Astrocyte (in vitro differentiated cells and primary cell): ENCODE measurements at regions not wholly inside any gene's neighbourhood (a gene's known extent, or its start where the extent isn't known, plus 50 kb on each side); places are given as distances from the start of the nearest gene placed in this dataset.

Experiments
- DNase-seq: peaks from one replicate; pipeline ENCODE4 v3.0.0-alpha.2; 2010; ENCODE audit warnings: low read depth
- FAIRE-seq: peaks from 2 replicates; lab custom pipeline; 2011; peaks lifted over from hg19 to GRCh38; lab: Jason Lieb, UNC
- H2AFZ ChIP-seq: 2 replicates; pipeline ENCODE4 v1.6.0; 2012; ENCODE audit warnings: low read depth, low read length, inconsistent platforms
- H3K27ac ChIP-seq: 2 replicates; pipeline ENCODE4 v1.5.1; 2011; ENCODE audit warnings: low read depth, low read length, inconsistent platforms
- H3K27me3 ChIP-seq: 2 replicates; pipeline ENCODE4 v1.6.0; 2011; ENCODE audit warnings: low read length, inconsistent platforms; ENCODE audit not compliant: insufficient read depth
- H3K36me3 ChIP-seq: 2 replicates; pipeline ENCODE4 v1.5.1; 2011; ENCODE audit warnings: low read length, inconsistent platforms; ENCODE audit not compliant: insufficient read depth
- H3K4me1 ChIP-seq: 2 replicates; pipeline ENCODE4 v1.5.1; 2011; ENCODE audit warnings: low read length, inconsistent platforms; ENCODE audit not compliant: insufficient read depth
- H3K4me2 ChIP-seq: 2 replicates; pipeline ENCODE4 v1.6.0; 2012; ENCODE audit warnings: low read length, inconsistent platforms
- H3K4me3 ChIP-seq: 2 replicates; pipeline ENCODE4 v1.5.1; 2011; ENCODE audit warnings: low read depth, mild to moderate bottlenecking, low read length, inconsistent platforms; ENCODE audit not compliant: insufficient read depth
- H3K79me2 ChIP-seq: 2 replicates; pipeline ENCODE4 v1.6.0; 2012; ENCODE audit warnings: mild to moderate bottlenecking, low read length, inconsistent platforms; ENCODE audit not compliant: insufficient read depth
- H3K9ac ChIP-seq: 2 replicates; pipeline ENCODE4 v1.6.0; 2012; ENCODE audit warnings: mild to moderate bottlenecking, low read length, inconsistent platforms
- H3K9me3 ChIP-seq: 2 replicates; pipeline ENCODE4 v1.5.1; 2012; ENCODE audit warnings: low read depth, mild to moderate bottlenecking, low read length, inconsistent platforms; ENCODE audit not compliant: insufficient read depth
- H4K20me1 ChIP-seq: 2 replicates; pipeline ENCODE4 v1.6.0; 2012; ENCODE audit warnings: low read length, inconsistent platforms; ENCODE audit not compliant: insufficient read depth
- H3K27ac Mint-ChIP-seq: one replicate; pipeline ENCODE4 v1.8.0; 2021; ENCODE audit warnings: mild to moderate bottlenecking, mixed read lengths; ENCODE audit not compliant: unreplicated experiment
- H3K27me3 Mint-ChIP-seq: one replicate; pipeline ENCODE4 v1.8.0; 2021; ENCODE audit warnings: low read depth, mixed read lengths; ENCODE audit not compliant: unreplicated experiment
- H3K36me3 Mint-ChIP-seq: one replicate; pipeline ENCODE4 v1.8.0; 2021; ENCODE audit warnings: low read depth, mixed read lengths; ENCODE audit not compliant: unreplicated experiment
- H3K4me1 Mint-ChIP-seq: one replicate; pipeline ENCODE4 v1.8.0; 2021; ENCODE audit warnings: low read depth, mixed read lengths; ENCODE audit not compliant: unreplicated experiment
- H3K4me3 Mint-ChIP-seq: one replicate; pipeline ENCODE4 v1.8.0; 2021; ENCODE audit warnings: mild to moderate bottlenecking, moderate library complexity, mixed read lengths; ENCODE audit not compliant: unreplicated experiment
- H3K9me3 Mint-ChIP-seq: one replicate; pipeline ENCODE4 v1.8.0; 2021; ENCODE audit warnings: mild to moderate bottlenecking, mixed read lengths; ENCODE audit not compliant: unreplicated experiment
- CTCF ChIP-seq: IDR thresholded peaks from 2 replicates; pipeline ENCODE4 v1.5.1; 2011; ENCODE audit warnings: low read depth, mild to moderate bottlenecking, inconsistent platforms, low read length, moderate library complexity; ENCODE audit not compliant: insufficient read depth
- EZH2 ChIP-seq: IDR thresholded peaks from 2 replicates; pipeline ENCODE4 v1.6.1; 2012; ENCODE audit warnings: mild to moderate bottlenecking, low read length, inconsistent platforms; ENCODE audit not compliant: insufficient read depth

GRCh38 chr2:76019128-76019527 is 308.4 kb upstream of the GCFC2 start:
- H3K9me3 ChIP-seq = no peaks in the 10 kb centered on the region
- Mint-ChIP-seq H3K4me1 (peaks cover 2% of the 10 kb centered on the region), H3K27ac (no peak overlapping the region), H3K4me3 (no peak overlapping the region), H3K36me3 (no peaks in the 10 kb centered on the region), H3K9me3 (no peaks in the 10 kb centered on the region), H3K27me3 (no peaks in the 10 kb centered on the region)
- no peak overlapping the region for H3K4me3 ChIP-seq
- DNase-seq = no peak
- no peaks in the 10 kb centered on the region for H3K79me2 ChIP-seq
- H2AFZ ChIP-seq = no peak overlapping the region
- H3K9ac ChIP-seq = no peak overlapping the region
- no peaks in the 10 kb centered on the region for H3K4me1 ChIP-seq
- H3K4me2 ChIP-seq = no peak overlapping the region
- no peak overlapping the region for H3K27ac ChIP-seq
- no peaks in the 10 kb centered on the region for H3K27me3 ChIP-seq
- H3K36me3 ChIP-seq = no peaks in the 10 kb centered on the region
- FAIRE-seq = no peak
- TF ChIP-seq CTCF (no peak), EZH2 (no peak)
- no peaks in the 10 kb centered on the region for H4K20me1 ChIP-seq

GRCh38 chr2:76009484-76009883 is 298.8 kb upstream of the GCFC2 start:
- no peak for FAIRE-seq
- H4K20me1 ChIP-seq = no peaks in the 10 kb centered on the region
- Mint-ChIP-seq H3K36me3 (no peaks in the 10 kb centered on the region), H3K27me3 (no peaks in the 10 kb centered on the region), H3K4me1 (peaks cover 6% of the 10 kb centered on the region), H3K9me3 (no peaks in the 10 kb centered on the region), H3K4me3 (no peak overlapping the region), H3K27ac (no peak overlapping the region)
- no peaks in the 10 kb centered on the region for H3K9me3 ChIP-seq
- DNase-seq = no peak
- H3K27ac ChIP-seq = no peak overlapping the region
- no peak overlapping the region for H3K4me2 ChIP-seq
- TF ChIP-seq EZH2 (no peak), CTCF (no peak)
- no peak overlapping the region for H3K9ac ChIP-seq
- H3K36me3 ChIP-seq = no peaks in the 10 kb centered on the region
- H2AFZ ChIP-seq = no peak overlapping the region
- H3K79me2 ChIP-seq = no peaks in the 10 kb centered on the region
- H3K4me1 ChIP-seq = no peaks in the 10 kb centered on the region
- H3K4me3 ChIP-seq = no peak overlapping the region
- no peaks in the 10 kb centered on the region for H3K27me3 ChIP-seq

GRCh38 chr2:76008001-76008702 is 297.4 kb upstream of the GCFC2 start:
- no peaks in the 10 kb centered on the region for H3K4me1 ChIP-seq
- Mint-ChIP-seq H3K36me3 (no peaks in the 10 kb centered on the region), H3K27ac (no peak overlapping the region), H3K4me3 (no peak overlapping the region), H3K27me3 (no peaks in the 10 kb centered on the region), H3K4me1 (peaks cover 6% of the 10 kb centered on the region), H3K9me3 (no peaks in the 10 kb centered on the region)
- H3K9me3 ChIP-seq = no peaks in the 10 kb centered on the region
- no peak overlapping the region for H2AFZ ChIP-seq
- FAIRE-seq = no peak
- no peak overlapping the region for H3K4me2 ChIP-seq
- TF ChIP-seq EZH2 (no peak), CTCF (no peak)
- H3K9ac ChIP-seq = no peak overlapping the region
- no peaks in the 10 kb centered on the region for H3K36me3 ChIP-seq
- no peaks in the 10 kb centered on the region for H3K79me2 ChIP-seq
- H3K4me3 ChIP-seq = no peak overlapping the region
- H4K20me1 ChIP-seq = no peaks in the 10 kb centered on the region
- no peak for DNase-seq
- no peaks in the 10 kb centered on the region for H3K27me3 ChIP-seq
- no peak overlapping the region for H3K27ac ChIP-seq
